IMR-90 (cell line): ENCODE measurements at regions not wholly inside any gene's neighbourhood (a gene's known extent, or its start where the extent isn't known, plus 50 kb on each side); places are given as distances from the start of the nearest gene placed in this dataset.

ENCODE experiments used
- ATAC-seq: fragments of 200-7000 bp; cut with Tn5 transposase; 2 replicates; pipeline ENCODE4 v1.9.1; 2020; ENCODE audit warnings: low read depth, mild to moderate bottlenecking, moderate library complexity
- BruUV-seq: library from RNA; stranded (reverse); fragments of 400-500 nt; replicated peaks from 2 replicates; lab custom pipeline; 2021; lab: Mats Ljungman, UMichigan
- CTCF ChIA-PET: fragments of 300-600 bp; formaldehyde crosslinking; extraction: SDS; loops from one replicate; lab custom pipeline; 2021; ENCODE audit warnings: antibody characterized with exemption; lab: Yijun Ruan, JAX
- POLR2A ChIA-PET: fragments of 300-600 bp; sonication (Branson Sonifier 250); formaldehyde crosslinking; loops from one replicate; lab custom pipeline; 2022; ENCODE audit warnings: antibody characterized with exemption; ENCODE audit not compliant: unreplicated experiment; lab: Charles Lee
- DNase-seq: peaks from one replicate; pipeline ENCODE4 v3.0.0; 2013
- H2AFZ ChIP-seq: replicated peaks from 2 replicates; pipeline ENCODE3; 2013; ENCODE audit warnings: low read length, mild to moderate bottlenecking; ENCODE audit not compliant: poor library complexity
- H2AK5ac ChIP-seq: 2 replicates; pipeline ENCODE4 v1.6.1; 2013; ENCODE audit warnings: low read depth, low read length, inconsistent platforms
- H2AK9ac ChIP-seq: replicated peaks from 2 replicates; pipeline ENCODE3; 2013; ENCODE audit warnings: mild to moderate bottlenecking, low read depth, low read length, moderate library complexity; ENCODE audit not compliant: poor library complexity
- H2BK120ac ChIP-seq: 2 replicates; pipeline ENCODE4 v1.6.1; 2013; ENCODE audit warnings: low read depth, low read length, inconsistent platforms
- H2BK15ac ChIP-seq: 3 replicates; pipeline ENCODE4 v1.6.1; 2013; ENCODE audit warnings: low read depth, low read length, inconsistent platforms
- H2BK20ac ChIP-seq: 2 replicates; pipeline ENCODE4 v1.6.1; 2013; ENCODE audit warnings: low read depth, mild to moderate bottlenecking, inconsistent platforms, low read length, moderate library complexity
- H2BK5ac ChIP-seq: 2 replicates; pipeline ENCODE4 v1.6.1; 2013; ENCODE audit warnings: mild to moderate bottlenecking, low read depth, low read length, inconsistent platforms; ENCODE audit not compliant: poor library complexity, severe bottlenecking
- H3K14ac ChIP-seq: replicated peaks from 2 replicates; pipeline ENCODE4 v1.6.1; 2013; ENCODE audit warnings: low read depth, low read length, inconsistent platforms
- H3K18ac ChIP-seq: 2 replicates; pipeline ENCODE4 v1.6.1; 2013; ENCODE audit warnings: low read depth, low read length, control low read depth
- H3K23ac ChIP-seq: 2 replicates; pipeline ENCODE4 v1.6.1; 2013; ENCODE audit warnings: low read depth, low read length, inconsistent platforms
- H3K27ac ChIP-seq: 2 replicates; pipeline ENCODE4 v1.5.1; 2013; ENCODE audit warnings: mild to moderate bottlenecking, control low read depth, low read length; ENCODE audit not compliant: insufficient read depth
- H3K27me3 ChIP-seq: 2 replicates; pipeline ENCODE4 v1.6.1; 2013; ENCODE audit warnings: low read length; ENCODE audit not compliant: control insufficient read depth, insufficient read depth
- H3K36me3 ChIP-seq: 2 replicates; pipeline ENCODE4 v1.6.1; 2013; ENCODE audit warnings: low read length, mixed read lengths; ENCODE audit not compliant: control insufficient read depth, insufficient read depth
- H3K4ac ChIP-seq: 2 replicates; pipeline ENCODE4 v1.6.1; 2013; ENCODE audit warnings: low read depth, low read length, inconsistent platforms
- H3K4me1 ChIP-seq: 2 replicates; pipeline ENCODE4 v1.6.1; 2013; ENCODE audit warnings: low read length, mixed read lengths; ENCODE audit not compliant: control insufficient read depth, insufficient read depth
- H3K4me2 ChIP-seq: 2 replicates; pipeline ENCODE4 v1.6.1; 2013; ENCODE audit warnings: low read depth, mild to moderate bottlenecking, control low read depth, low read length, moderate library complexity
- H3K4me3 ChIP-seq: 2 replicates; pipeline ENCODE4 v1.5.1; 2013; ENCODE audit warnings: low read depth, mild to moderate bottlenecking, control low read depth, low read length, moderate library complexity; ENCODE audit not compliant: insufficient read depth
- H3K56ac ChIP-seq: 2 replicates; pipeline ENCODE4 v1.6.1; 2013; ENCODE audit warnings: low read length, inconsistent platforms; ENCODE audit not compliant: insufficient read depth; ENCODE audit errors: extremely low read depth
- H3K79me1 ChIP-seq, 2 experiments: 2 replicates each; pipeline ENCODE4 v1.6.1; 2013; ENCODE audit warnings: low read length in 2 of 2, inconsistent platforms in 1 of 2, low read depth in 1 of 2
- H3K9ac ChIP-seq: 2 replicates; pipeline ENCODE4 v1.6.1; 2013; ENCODE audit warnings: low read depth, low read length, control low read depth
- H3K9me1 ChIP-seq: 2 replicates; pipeline ENCODE4 v1.6.1; 2013; ENCODE audit warnings: low read length, inconsistent platforms; ENCODE audit not compliant: insufficient read depth
- H3K9me3 ChIP-seq: 2 replicates; pipeline ENCODE4 v1.6.1; 2013; ENCODE audit warnings: low read length; ENCODE audit not compliant: control insufficient read depth, insufficient read depth
- H4K20me1 ChIP-seq: 2 replicates; pipeline ENCODE4 v1.6.1; 2013; ENCODE audit warnings: low read length, inconsistent platforms; ENCODE audit not compliant: insufficient read depth
- H4K5ac ChIP-seq: 2 replicates; pipeline ENCODE4 v1.6.1; 2013; ENCODE audit warnings: mild to moderate bottlenecking, low read depth, low read length, control low read depth
- H4K8ac ChIP-seq, 2 experiments: 2 replicates each; pipeline ENCODE4 v1.6.1; 2013; ENCODE audit warnings: low read depth in 2 of 2, low read length in 2 of 2, control low read depth in 1 of 2, inconsistent platforms in 1 of 2
- H4K91ac ChIP-seq: 2 replicates; pipeline ENCODE4 v1.6.1; 2013; ENCODE audit warnings: low read depth, low read length, inconsistent platforms; ENCODE audit not compliant: insufficient read depth
- BHLHE40 ChIP-seq: fragments of 150-350 bp; IDR thresholded peaks from 2 replicates; pipeline ENCODE4 v1.6.1; 2016; ENCODE audit warnings: mild to moderate bottlenecking, low read depth, low read length
- CEBPB ChIP-seq: IDR thresholded peaks from 2 replicates; pipeline ENCODE4 v1.6.1; 2012; ENCODE audit warnings: low read depth, low read length, improper control_type of control experiment
- CHD1 ChIP-seq: IDR thresholded peaks from 2 replicates; pipeline ENCODE4 v1.6.1; 2012; ENCODE audit warnings: low read depth, low read length, improper control_type of control experiment
- CTCF ChIP-seq: conservative IDR thresholded peaks from 2 replicates; pipeline ENCODE4 v1.5.1; 2012; ENCODE audit warnings: mild to moderate bottlenecking, low read depth, low read length, improper control_type of control experiment
- ELK1 ChIP-seq: fragments of 150-350 bp; IDR thresholded peaks from 2 replicates; pipeline ENCODE4 v1.6.1; 2016; ENCODE audit warnings: low read depth, mild to moderate bottlenecking, low read length, moderate library complexity, borderline replicate concordance
- FOS ChIP-seq: fragments of 150-350 bp; IDR thresholded peaks from 2 replicates; pipeline ENCODE4 v1.6.1; 2016; ENCODE audit warnings: low read depth, low read length
- MAFK ChIP-seq: IDR thresholded peaks from 2 replicates; pipeline ENCODE4 v1.6.1; 2012; ENCODE audit warnings: low read depth, low read length, improper control_type of control experiment
- MAZ ChIP-seq: IDR thresholded peaks from 2 replicates; pipeline ENCODE4 v1.6.1; 2012; ENCODE audit warnings: low read depth, mild to moderate bottlenecking, low read length, improper control_type of control experiment, moderate library complexity, borderline replicate concordance
- MXI1 ChIP-seq: IDR thresholded peaks from 2 replicates; pipeline ENCODE4 v1.6.1; 2012; ENCODE audit warnings: low read depth, mild to moderate bottlenecking, low read length, moderate library complexity, borderline replicate concordance
- NFE2L2 ChIP-seq: fragments of 150-350 bp; IDR thresholded peaks from 2 replicates; pipeline ENCODE4 v1.6.1; 2016; ENCODE audit warnings: low read depth, mild to moderate bottlenecking, low read length
- POLR2A ChIP-seq: IDR thresholded peaks from 2 replicates; pipeline ENCODE4 v1.6.1; 2012; ENCODE audit warnings: mild to moderate bottlenecking, low read depth, low read length
- RAD21 ChIP-seq: IDR thresholded peaks from 2 replicates; pipeline ENCODE4 v1.6.1; 2012; ENCODE audit warnings: low read length, improper control_type of control experiment
- RCOR1 ChIP-seq: IDR thresholded peaks from 2 replicates; pipeline ENCODE4 v1.6.1; 2012; ENCODE audit warnings: mild to moderate bottlenecking, low read length, improper control_type of control experiment; ENCODE audit not compliant: insufficient replicate concordance
- RFX5 ChIP-seq: IDR thresholded peaks from 2 replicates; pipeline ENCODE4 v1.8.0; 2012; ENCODE audit warnings: low read depth, mild to moderate bottlenecking, low read length, moderate library complexity
- SMC3 ChIP-seq: fragments of 150-350 bp; IDR thresholded peaks from 2 replicates; pipeline ENCODE4 v1.6.1; 2016; ENCODE audit warnings: low read depth, mild to moderate bottlenecking, antibody characterized with exemption, low read length, moderate library complexity
- USF2 ChIP-seq: fragments of 150-350 bp; IDR thresholded peaks from 2 replicates; pipeline ENCODE4 v1.6.1; 2017; ENCODE audit warnings: mild to moderate bottlenecking, antibody characterized with exemption, low read length, low read depth
- WGBS, 2 experiments: methylation state at CpG; one replicate each; pipeline versions ENCODE4 v1.1.5 to v1.1.7; 2013; ENCODE audit warnings: missing lambda C conversion rate in 2 of 2; ENCODE audit not compliant: insufficient read length in 1 of 2; ENCODE audit errors: extremely low coverage in 2 of 2; 5-methylcytosine and 5-hydroxymethylcytosine counted together
- dilution Hi-C: fragments of 300-500 bp; cut with HindIII; formaldehyde crosslinking; loops from one replicate; pipeline ENCODE4 v1.14.3; 2018; ENCODE audit warnings: low sequenced_read_pairs; ENCODE audit not compliant: unreplicated experiment
- in situ Hi-C: fragments of 300-500 bp; cut with MboI; formaldehyde crosslinking; loops from 3 replicates; pipeline ENCODE4 v1.14.3; 2019; ENCODE audit warnings: low sequenced_read_pairs, inconsistent platforms, mixed read lengths
- intact Hi-C: fragments of 100-400 bp; cut with micrococcal nuclease; formaldehyde crosslinking; loops from 2 replicates; pipeline ENCODE4 v1.10.0; 2022

DNA sequence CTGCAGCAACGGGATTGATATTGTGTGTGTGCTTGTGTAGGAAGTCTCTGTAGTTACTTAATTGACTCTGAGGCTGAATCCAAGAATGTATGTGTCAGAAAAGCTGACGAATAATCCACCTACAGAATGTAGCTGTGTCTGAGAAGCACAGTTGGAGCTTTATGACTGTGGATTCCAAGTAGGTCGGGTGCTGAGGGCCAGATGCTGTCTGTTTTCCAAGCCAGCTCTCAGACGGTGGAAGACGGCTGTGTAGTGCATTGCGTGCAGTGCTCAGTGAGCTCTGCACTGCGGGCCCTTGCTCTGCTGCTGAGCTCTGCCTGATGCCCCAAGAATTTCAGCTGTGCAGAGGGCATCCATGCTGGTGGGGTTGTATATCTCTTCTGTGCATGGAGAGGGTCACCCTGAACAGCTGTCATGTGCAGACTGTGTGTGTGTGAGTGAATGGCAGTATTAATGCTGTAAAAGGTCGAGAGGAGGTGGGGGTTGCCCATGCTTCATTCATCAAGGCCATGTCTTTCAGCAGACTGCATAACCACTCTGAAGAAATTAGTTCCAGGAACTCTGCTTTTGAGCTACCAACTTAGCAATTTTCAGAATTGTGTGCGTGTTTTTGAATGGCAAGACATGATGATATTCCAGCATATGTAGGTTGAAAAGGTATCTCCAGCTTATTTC is 154.1 kb upstream of the USP9Y start:
- H3K18ac ChIP-seq: no peak overlapping the region
- no peak overlapping the region for H2AK5ac ChIP-seq
- no peak overlapping the region for H4K5ac ChIP-seq
- DNase-seq (no peak), ATAC-seq (no peak)
- H3K4ac ChIP-seq: no peak overlapping the region
- no peak overlapping the region for H3K14ac ChIP-seq
- TF ChIP-seq MAZ: no peak
- no peak for TF ChIP-seq ELK1
- no peak for TF ChIP-seq MXI1
- TF ChIP-seq FOS: no peak
- TF ChIP-seq SMC3: no peak
- TF ChIP-seq BHLHE40: no peak
- TF ChIP-seq CTCF: no peak
- TF ChIP-seq MAFK: no peak
- TF ChIP-seq RAD21: no peak
- TF ChIP-seq RCOR1: no peak
- no peak for TF ChIP-seq RFX5
- no peak for TF ChIP-seq NFE2L2
- no peak for TF ChIP-seq POLR2A
- TF ChIP-seq CEBPB: no peak
- no peak for TF ChIP-seq USF2
- no peak for TF ChIP-seq CHD1
- H3K9me3 ChIP-seq: no peaks in the 10 kb centered on the region
- CTCF ChIA-PET: no interaction called here
- no peaks in the 10 kb centered on the region for H4K20me1 ChIP-seq
- dilution Hi-C loops: no loop called here
- no TSS peak for BruUV-seq
- intact Hi-C loops: no loop called here
- no peak overlapping the region for H3K9ac ChIP-seq
- no peak overlapping the region for H3K4me3 ChIP-seq
- H3K36me3 ChIP-seq: no peaks in the 10 kb centered on the region
- in situ Hi-C loops: no loop called here
- no peak overlapping the region for H3K27ac ChIP-seq
- no peaks in the 10 kb centered on the region for H3K4me1 ChIP-seq
- no CpG with 5 or more reads among the region's 9 CpGs for WGBS, 2 experiments
- no peak overlapping the region for H4K91ac ChIP-seq
- POLR2A ChIA-PET: no interaction called here
- no peak overlapping the region for H2BK120ac ChIP-seq
- no peaks in the 10 kb centered on the region for H3K9me1 ChIP-seq
- H2BK5ac ChIP-seq: no peak overlapping the region
- H3K4me2 ChIP-seq: no peak overlapping the region
- no peaks in the 10 kb centered on the region for H3K79me1 ChIP-seq
- H2AK9ac ChIP-seq: no peak overlapping the region
- H4K8ac ChIP-seq: no peak overlapping the region
- no peak overlapping the region for H2AFZ ChIP-seq
- no peak overlapping the region for H3K23ac ChIP-seq
- H3K27me3 ChIP-seq: no peaks in the 10 kb centered on the region
- H3K56ac ChIP-seq: no peak overlapping the region
- no peak overlapping the region for H2BK15ac ChIP-seq
- H2BK20ac ChIP-seq: no peak overlapping the region
